A549 (cell line): ENCODE measurements at regions not wholly inside any gene's neighbourhood (a gene's known extent, or its start where the extent isn't known, plus 50 kb on each side); places are given as distances from the start of the nearest gene placed in this dataset.

Experiments
- CBX2 ChIP-seq: fragments of 200-600 bp; sonication (generic); IDR thresholded peaks from 2 replicates; pipeline ENCODE4 v1.6.1; 2016; ENCODE audit warnings: low read depth, mild to moderate bottlenecking, borderline replicate concordance
- CBX8 ChIP-seq: fragments of 200-600 bp; sonication (generic); IDR thresholded peaks from 2 replicates; pipeline ENCODE4 v1.6.1; 2016
- CTCF ChIP-seq: fragments of >200 bp; sonication (Bioruptor Twin); formaldehyde crosslinking; IDR thresholded peaks from 3 replicates; pipeline ENCODE4 v1.5.1; 2016
- MAX ChIP-seq: IDR thresholded peaks from 2 replicates; pipeline ENCODE4 v1.6.1; 2012
- TP53 ChIP-seq: fragments of 250-450 bp; sonication (Bioruptor Pico); IDR thresholded peaks from 2 replicates; pipeline ENCODE4 v1.5.0; 2021; ENCODE audit warnings: mild to moderate bottlenecking, moderate library complexity
- ZNF302 ChIP-seq: fragments of 250-450 bp; sonication (Bioruptor Pico); IDR thresholded peaks from 2 replicates; pipeline ENCODE4 v1.9.0; 2021; ENCODE audit warnings: inconsistent platforms, mild to moderate bottlenecking, moderate library complexity

DNA sequence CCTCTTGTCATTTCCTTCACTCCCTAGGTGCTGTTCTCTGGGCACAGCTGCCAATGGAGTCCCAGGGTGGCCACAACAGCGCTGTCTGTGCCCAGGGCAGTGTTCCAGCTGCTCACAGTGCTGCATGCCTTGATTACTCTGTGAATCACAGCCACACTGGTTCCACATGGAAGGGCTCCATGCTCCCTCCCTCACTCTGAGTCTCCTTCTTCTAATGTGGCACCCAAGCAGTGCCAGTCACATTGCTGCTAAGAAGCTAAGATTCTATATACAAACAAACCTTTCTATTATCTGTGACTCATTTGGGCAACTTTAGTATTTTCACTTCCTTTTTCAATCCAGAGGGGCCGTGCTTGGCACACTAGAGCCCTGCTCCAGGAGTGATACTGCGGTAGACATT is 248.7 kb downstream of the TDRD3 start:
- TF ChIP-seq MAX (no peak), ZNF302 (no peak), CBX2 (no peak), CTCF (no peak), CBX8 (no peak), TP53 (CRISPR knock-in tag) (no peak)
